ENCODE measurements at regions not wholly inside any gene's neighbourhood (a gene's known extent, or its start where the extent isn't known, plus 50 kb on each side); places are given as distances from the start of the nearest gene placed in this dataset.

GRCh38 chr9:18335825-18336224, 138.1 kb upstream of the ADAMTSL1 start:
- Mint-ChIP-seq H3K9me3 (peaks cover 23% of the 10 kb centered on the region), H3K36me3 (no peaks in the 10 kb centered on the region), H3K27me3 (ENCODE audit: low read depth) (no peaks in the 10 kb centered on the region), H3K4me3 (no peak overlapping the region), H3K27ac (no peak overlapping the region), H3K4me1 (peaks cover 22% of the 10 kb centered on the region)
- TF ChIP-seq CTCF (IDR thresholded peaks at IDR 0.05; ENCODE audit: unreplicated experiment): no peak
- no peak for DNase-seq (ENCODE audit: low spot score in 2 of 2, unreplicated experiment in 2 of 2)

- Mint-ChIP-seq H3K27me3 (ENCODE audit: low read depth) (no peaks in the 10 kb centered on the region), H3K4me1 (peaks cover 8% of the 10 kb centered on the region), H3K4me3 (no peak overlapping the region), H3K27ac (no peak overlapping the region), H3K9me3 (peaks cover 28% of the 10 kb centered on the region), H3K36me3 (no peaks in the 10 kb centered on the region)
- DNase-seq (ENCODE audit: low spot score in 2 of 2, unreplicated experiment in 2 of 2): no peak
- TF ChIP-seq CTCF (IDR thresholded peaks at IDR 0.05; ENCODE audit: unreplicated experiment): no peak
These were observed 135.9 kb upstream of the ADAMTSL1 start for GRCh38 chr9:18338042-18338441.

- Mint-ChIP-seq H3K27ac (no peak overlapping the region), H3K36me3 (no peaks in the 10 kb centered on the region), H3K4me3 (no peak overlapping the region), H3K9me3 (peaks cover 22% of the 10 kb centered on the region), H3K27me3 (ENCODE audit: low read depth) (no peaks in the 10 kb centered on the region), H3K4me1 (peaks cover 5% of the 10 kb centered on the region)
- TF ChIP-seq CTCF (IDR thresholded peaks at IDR 0.05; ENCODE audit: unreplicated experiment): no peak
- DNase-seq (ENCODE audit: low spot score in 2 of 2, unreplicated experiment in 2 of 2): no peak
These were observed 130.2 kb upstream of the ADAMTSL1 start for GRCh38 chr9:18343784-18344183.

- Mint-ChIP-seq H3K36me3 (no peaks in the 10 kb centered on the region), H3K27ac (no peak overlapping the region), H3K27me3 (ENCODE audit: low read depth) (no peaks in the 10 kb centered on the region), H3K4me3 (no peak overlapping the region), H3K4me1 (peaks cover 17% of the 10 kb centered on the region), H3K9me3 (no peaks in the 10 kb centered on the region)
- no peak for TF ChIP-seq CTCF (IDR thresholded peaks at IDR 0.05; ENCODE audit: unreplicated experiment)
- no peak for DNase-seq (ENCODE audit: low spot score in 2 of 2, unreplicated experiment in 2 of 2)
These were observed 127.2 kb upstream of the ADAMTSL1 start for GRCh38 chr9:18346745-18347144.

- no peak for TF ChIP-seq CTCF (IDR thresholded peaks at IDR 0.05; ENCODE audit: unreplicated experiment)
- Mint-ChIP-seq H3K27me3 (ENCODE audit: low read depth) (no peaks in the 10 kb centered on the region), H3K27ac (no peak overlapping the region), H3K4me3 (no peak overlapping the region), H3K4me1 (peaks cover 17% of the 10 kb centered on the region), H3K36me3 (no peaks in the 10 kb centered on the region), H3K9me3 (no peaks in the 10 kb centered on the region)
- DNase-seq (ENCODE audit: low spot score in 2 of 2, unreplicated experiment in 2 of 2): no peak
These were observed 126.4 kb upstream of the ADAMTSL1 start for GRCh38 chr9:18347386-18348082.

- no peak for DNase-seq (ENCODE audit: low spot score in 2 of 2, unreplicated experiment in 2 of 2)
- Mint-ChIP-seq H3K9me3 (no peaks in the 10 kb centered on the region), H3K36me3 (no peaks in the 10 kb centered on the region), H3K4me1 (peaks cover 17% of the 10 kb centered on the region), H3K27me3 (ENCODE audit: low read depth) (no peaks in the 10 kb centered on the region), H3K27ac (no peak overlapping the region), H3K4me3 (no peak overlapping the region)
- no peak for TF ChIP-seq CTCF (IDR thresholded peaks at IDR 0.05; ENCODE audit: unreplicated experiment)
These were observed 125.9 kb upstream of the ADAMTSL1 start for GRCh38 chr9:18348083-18348475.

Data from mesothelial cell of epicardium (in vitro differentiated cells).